H9 (cell line): ENCODE measurements at regions not wholly inside any gene's neighbourhood (a gene's known extent, or its start where the extent isn't known, plus 50 kb on each side); places are given as distances from the start of the nearest gene placed in this dataset.

Experiments
- DNase-seq: peaks from one replicate; pipeline ENCODE4 v3.0.0-alpha.2; 2017
- H2AFZ ChIP-seq: one replicate; pipeline ENCODE4 v1.6.1; 2013; ENCODE audit warnings: mild to moderate bottlenecking, low read length, control low read depth, moderate library complexity
- H2AK5ac ChIP-seq: 2 replicates; pipeline ENCODE4 v1.6.1; 2013; ENCODE audit warnings: low read length, control low read depth, mixed read lengths; ENCODE audit not compliant: insufficient read length
- H2BK120ac ChIP-seq: one replicate; pipeline ENCODE4 v1.6.1; 2013; ENCODE audit warnings: low read depth, mild to moderate bottlenecking, low read length, control low read depth, inconsistent platforms; ENCODE audit not compliant: poor library complexity, severe bottlenecking
- H2BK12ac ChIP-seq: 2 replicates; pipeline ENCODE4 v1.6.1; 2013; ENCODE audit warnings: low read length, control low read depth, mixed read lengths, low read depth; ENCODE audit not compliant: insufficient read length
- H2BK15ac ChIP-seq: 2 replicates; pipeline ENCODE4 v1.6.1; 2013; ENCODE audit warnings: low read depth, low read length, control low read depth
- H2BK20ac ChIP-seq: one replicate; pipeline ENCODE4 v1.6.1; 2013; ENCODE audit warnings: low read depth, mild to moderate bottlenecking, low read length, control low read depth, inconsistent platforms; ENCODE audit not compliant: poor library complexity, severe bottlenecking
- H2BK5ac ChIP-seq: 2 replicates; pipeline ENCODE4 v1.6.1; 2013; ENCODE audit warnings: low read length, control low read depth, mixed read lengths; ENCODE audit not compliant: insufficient read length
- H3K14ac ChIP-seq: 2 replicates; pipeline ENCODE4 v1.6.1; 2013; ENCODE audit warnings: low read length, control low read depth; ENCODE audit not compliant: insufficient read depth
- H3K18ac ChIP-seq: 2 replicates; pipeline ENCODE4 v1.6.1; 2013; ENCODE audit warnings: low read depth, mild to moderate bottlenecking, mixed read lengths, low read length, control low read depth; ENCODE audit not compliant: insufficient read length
- H3K23ac ChIP-seq: 2 replicates; pipeline ENCODE4 v1.6.1; 2013; ENCODE audit warnings: low read length, control low read depth, mixed read lengths, low read depth; ENCODE audit not compliant: insufficient read length
- H3K23me2 ChIP-seq: 2 replicates; pipeline ENCODE4 v1.6.1; 2013; ENCODE audit warnings: low read depth, mild to moderate bottlenecking, mixed read lengths, low read length, control low read depth; ENCODE audit not compliant: insufficient read length, poor library complexity, severe bottlenecking
- H3K27ac ChIP-seq: 2 replicates; pipeline ENCODE4 v1.5.1; 2013; ENCODE audit warnings: low read length, control low read depth, mixed read lengths, low read depth; ENCODE audit not compliant: insufficient read length
- H3K27me3 ChIP-seq: 2 replicates; pipeline ENCODE4 v1.6.1; 2013; ENCODE audit warnings: low read length, control low read depth, inconsistent platforms; ENCODE audit not compliant: insufficient read depth
- H3K4ac ChIP-seq: 2 replicates; pipeline ENCODE4 v1.6.1; 2013; ENCODE audit warnings: low read depth, mild to moderate bottlenecking, control low read depth, inconsistent platforms, low read length, moderate library complexity
- H3K4me1 ChIP-seq: 2 replicates; pipeline ENCODE4 v1.6.1; 2013; ENCODE audit warnings: low read length, control low read depth, inconsistent platforms; ENCODE audit not compliant: insufficient read depth
- H3K4me2 ChIP-seq: 2 replicates; pipeline ENCODE4 v1.6.1; 2013; ENCODE audit warnings: low read length, control low read depth, mixed read lengths; ENCODE audit not compliant: insufficient read length, insufficient read depth
- H3K56ac ChIP-seq: 2 replicates; pipeline ENCODE4 v1.6.1; 2013; ENCODE audit warnings: low read depth, mild to moderate bottlenecking, mixed read lengths, low read length, control low read depth; ENCODE audit not compliant: insufficient read length
- H3K79me1 ChIP-seq: 2 replicates; pipeline ENCODE4 v1.6.1; 2013; ENCODE audit warnings: low read depth, mild to moderate bottlenecking, moderate library complexity, low read length, control low read depth, inconsistent platforms; ENCODE audit not compliant: insufficient read depth, poor library complexity, severe bottlenecking
- H3K79me2 ChIP-seq: 2 replicates; pipeline ENCODE4 v1.6.1; 2013; ENCODE audit warnings: low read length, control low read depth, inconsistent platforms; ENCODE audit not compliant: insufficient read depth
- H3K9ac ChIP-seq: 2 replicates; pipeline ENCODE4 v1.6.1; 2013; ENCODE audit warnings: low read length, control low read depth, mixed read lengths; ENCODE audit not compliant: insufficient read length; ENCODE audit errors: extremely low read depth
- H3K9me3 ChIP-seq: one replicate; pipeline ENCODE4 v1.6.1; 2013; ENCODE audit warnings: low read depth, low read length, inconsistent platforms; ENCODE audit not compliant: control insufficient read depth
- H3T11ph ChIP-seq: one replicate; pipeline ENCODE4 v1.6.1; 2013; ENCODE audit warnings: mild to moderate bottlenecking, low read length, control low read depth, inconsistent platforms
- H4K20me1 ChIP-seq: one replicate; pipeline ENCODE4 v1.6.1; 2013; ENCODE audit not compliant: control insufficient read depth, insufficient read length, insufficient read depth
- H4K5ac ChIP-seq: 2 replicates; pipeline ENCODE4 v1.6.1; 2013; ENCODE audit warnings: low read depth, mild to moderate bottlenecking, mixed read lengths, low read length, control low read depth; ENCODE audit not compliant: insufficient read length
- H4K8ac ChIP-seq: replicated peaks from 2 replicates; pipeline ENCODE4 v1.6.1; 2013; ENCODE audit warnings: low read length, control low read depth, mixed read lengths, low read depth; ENCODE audit not compliant: insufficient read length
- H4K91ac ChIP-seq: 2 replicates; pipeline ENCODE4 v1.6.1; 2013; ENCODE audit warnings: low read depth, mild to moderate bottlenecking, moderate library complexity, mixed read lengths, low read length, control low read depth; ENCODE audit not compliant: insufficient read length
- H3K27ac Mint-ChIP-seq, 3 experiments: 2 replicates in 2 of 3; 3 replicates in 1 of 3; pipeline ENCODE4 v1.8.0; 2020 to 2021; ENCODE audit warnings: mixed read lengths in 3 of 3, mild to moderate bottlenecking in 1 of 3, moderate library complexity in 1 of 3
- H3K27me3 Mint-ChIP-seq: 2 replicates; pipeline ENCODE4 v1.8.0; 2021; ENCODE audit warnings: low read depth, mild to moderate bottlenecking, moderate library complexity, mixed read lengths
- H3K36me3 Mint-ChIP-seq, 3 experiments: 2 replicates in 2 of 3; 3 replicates in 1 of 3; pipeline ENCODE4 v1.8.0; 2020 to 2021; ENCODE audit warnings: low read depth in 3 of 3, mixed read lengths in 3 of 3; ENCODE audit not compliant: insufficient read depth in 1 of 3
- H3K4me1 Mint-ChIP-seq, 2 experiments: 2 replicates each; pipeline ENCODE4 v1.8.0; 2020; ENCODE audit warnings: mixed read lengths in 2 of 2
- H3K4me3 Mint-ChIP-seq, 2 experiments: 2 replicates in 1 of 2; 3 replicates in 1 of 2; pipeline ENCODE4 v1.8.0; 2020 to 2021; ENCODE audit warnings: mild to moderate bottlenecking in 2 of 2, mixed read lengths in 2 of 2, moderate library complexity in 1 of 2
- H3K9me3 Mint-ChIP-seq, 2 experiments: 2 replicates in 1 of 2; 3 replicates in 1 of 2; pipeline ENCODE4 v1.8.0; 2020; ENCODE audit warnings: mild to moderate bottlenecking in 2 of 2, mixed read lengths in 2 of 2, moderate library complexity in 1 of 2
- CTCF ChIP-seq: fragments of 200-600 bp; sonication (generic); conservative IDR thresholded peaks from 3 replicates; pipeline ENCODE4 v1.8.0; 2021; ENCODE audit warnings: antibody characterized with exemption, mild to moderate bottlenecking
- WGBS: extraction: QIAGEN DNeasy Blood & Tissue Kit; methylation state at CpG from one replicate; pipeline ENCODE4 v1.1.7; 2013; ENCODE audit warnings: missing lambda C conversion rate, low lambda C conversion rate, mixed read lengths; ENCODE audit not compliant: insufficient read length; ENCODE audit errors: extremely low coverage; 5-methylcytosine and 5-hydroxymethylcytosine counted together

- Histone ChIP-seq H2BK15ac (no peak overlapping the region), H2BK120ac (no peak overlapping the region), H3K9me3 (no peaks in the 10 kb centered on the region), H3K56ac (no peak overlapping the region), H4K8ac (no peak overlapping the region), H3K23me2 (no peaks in the 10 kb centered on the region), H3K18ac (no peak overlapping the region), H3K4ac (no peak overlapping the region), H3K4me1 (no peaks in the 10 kb centered on the region), H2BK20ac (no peak overlapping the region), H2BK12ac (no peak overlapping the region), H3K79me1 (no peaks in the 10 kb centered on the region), H2BK5ac (no peak overlapping the region), H2AFZ (no peak overlapping the region), H3K23ac (no peak overlapping the region), H3K27ac (no peak overlapping the region), H4K20me1 (no peaks in the 10 kb centered on the region), H3T11ph (no peak overlapping the region), H4K5ac (no peak overlapping the region), H3K79me2 (no peaks in the 10 kb centered on the region), H4K91ac (no peak overlapping the region), H3K14ac (no peak overlapping the region), H2AK5ac (no peak overlapping the region), H3K4me2 (no peak overlapping the region), H3K9ac (no peak overlapping the region), H3K27me3 (no peaks in the 10 kb centered on the region)
- H3K9me3 Mint-ChIP-seq: no peaks in the 10 kb centered on the region
- H3K4me1 Mint-ChIP-seq: no peaks in the 10 kb centered on the region
- no peak overlapping the region for H3K27ac Mint-ChIP-seq
- no peaks in the 10 kb centered on the region for H3K36me3 Mint-ChIP-seq
- H3K27me3 Mint-ChIP-seq: no peaks in the 10 kb centered on the region
- H3K4me3 Mint-ChIP-seq: no peak overlapping the region
- no peak for TF ChIP-seq CTCF
- DNase-seq: no peak
- no CpG with 5 or more reads among the region's 2 CpGs for WGBS
Measured at GRCh38 chr10:105990529-105990928, 1174.0 kb downstream of the SORCS1 start.
